Spleen (tissue), 7 donors: ENCODE measurements at regions not wholly inside any gene's neighbourhood (a gene's known extent, or its start where the extent isn't known, plus 50 kb on each side); places are given as distances from the start of the nearest gene placed in this dataset.

ENCODE experiments used
- POLR2AphosphoS5 ChIP-seq, 3 donors: sonication (generic); formaldehyde crosslinking; IDR thresholded peaks; one replicate each; pipeline ENCODE4 v1.5.1; 2017; ENCODE audit warnings: antibody characterized with exemption in 3 of 3
- TF ChIP-seq, protein P1 (sequence below), 11 experiments: fragments of 200-600 bp in 7 of 11; fragments of 450-650 bp in 4 of 11; sonication (generic) in 4 of 11; IDR thresholded peaks in 8 of 11; conservative IDR thresholded peaks in 3 of 11; 1 replicate in 7 of 11; 2 replicates in 4 of 11; pipeline versions ENCODE4 v1.4.0 to v1.8.0; 2016 to 2021; ENCODE audit warnings: antibody characterized with exemption in 11 of 11, inconsistent platforms in 4 of 11, mild to moderate bottlenecking in 1 of 11
- donor health status: DM: no; HTN: no; CAD: no; lungs with moderate emphysema.
- donor health status: DM: no; HTN: no; CAD: no.
- donor health status: DM: no; HTN: no; CAD: no.

DNA sequence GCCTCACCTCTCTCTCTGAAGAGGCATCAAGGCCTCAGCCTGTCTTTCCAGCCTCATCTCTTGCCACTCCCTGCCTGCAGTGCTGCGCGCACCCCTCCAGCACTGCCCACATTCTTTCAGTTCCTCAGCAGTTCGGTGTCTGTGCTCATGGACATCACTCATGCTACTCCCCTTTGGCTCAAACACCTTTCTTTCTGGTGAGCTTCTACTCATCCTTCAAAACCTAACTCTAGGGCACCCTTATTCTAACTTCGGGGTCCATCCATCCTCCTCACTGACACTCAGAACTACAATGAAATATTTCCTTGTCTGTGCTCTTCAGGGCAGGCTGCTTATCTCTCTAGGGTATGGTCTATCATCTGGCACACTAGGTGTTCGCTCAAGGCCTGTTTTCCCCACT is 169.9 kb upstream of the BMPER start:
- TF ChIP-seq POLR2AphosphoS5 (IDR thresholded peaks at IDR 0.05) = no peak
- TF ChIP-seq, protein P1, sequence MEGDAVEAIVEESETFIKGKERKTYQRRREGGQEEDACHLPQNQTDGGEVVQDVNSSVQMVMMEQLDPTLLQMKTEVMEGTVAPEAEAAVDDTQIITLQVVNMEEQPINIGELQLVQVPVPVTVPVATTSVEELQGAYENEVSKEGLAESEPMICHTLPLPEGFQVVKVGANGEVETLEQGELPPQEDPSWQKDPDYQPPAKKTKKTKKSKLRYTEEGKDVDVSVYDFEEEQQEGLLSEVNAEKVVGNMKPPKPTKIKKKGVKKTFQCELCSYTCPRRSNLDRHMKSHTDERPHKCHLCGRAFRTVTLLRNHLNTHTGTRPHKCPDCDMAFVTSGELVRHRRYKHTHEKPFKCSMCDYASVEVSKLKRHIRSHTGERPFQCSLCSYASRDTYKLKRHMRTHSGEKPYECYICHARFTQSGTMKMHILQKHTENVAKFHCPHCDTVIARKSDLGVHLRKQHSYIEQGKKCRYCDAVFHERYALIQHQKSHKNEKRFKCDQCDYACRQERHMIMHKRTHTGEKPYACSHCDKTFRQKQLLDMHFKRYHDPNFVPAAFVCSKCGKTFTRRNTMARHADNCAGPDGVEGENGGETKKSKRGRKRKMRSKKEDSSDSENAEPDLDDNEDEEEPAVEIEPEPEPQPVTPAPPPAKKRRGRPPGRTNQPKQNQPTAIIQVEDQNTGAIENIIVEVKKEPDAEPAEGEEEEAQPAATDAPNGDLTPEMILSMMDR (IDR thresholded peaks at IDR 0.05 in 8 of 11, conservative IDR thresholded peaks at IDR 0.05 in 3 of 11) = no peak
